ENCODE measurements at regions not wholly inside any gene's neighbourhood (a gene's known extent, or its start where the extent isn't known, plus 50 kb on each side); places are given as distances from the start of the nearest gene placed in this dataset.

- no peak for TF ChIP-seq CTCF (conservative IDR thresholded peaks at IDR 0.05)
- no peak for TF ChIP-seq ZFX (IDR thresholded peaks at IDR 0.05)
- H3K27ac ChIP-seq, result no peak overlapping the region
These were observed 382.0 kb downstream of the SOX11 start for GRCh38 chr2:6074089-6074643.

GRCh38 chr2:6077585-6077984 is 385.4 kb downstream of the SOX11 start:
- no peak overlapping the region for H3K27ac ChIP-seq
- TF ChIP-seq CTCF (conservative IDR thresholded peaks at IDR 0.05) (no peak), ZFX (IDR thresholded peaks at IDR 0.05) (no peak)

- no peak overlapping the region for H3K27ac ChIP-seq
- TF ChIP-seq ZFX (IDR thresholded peaks at IDR 0.05), result no peak
- no peak for TF ChIP-seq CTCF (conservative IDR thresholded peaks at IDR 0.05)
These were observed 386.2 kb downstream of the SOX11 start for GRCh38 chr2:6078414-6078813.

GRCh38 chr2:6079405-6079804 is 387.2 kb downstream of the SOX11 start:
- no peak overlapping the region for H3K27ac ChIP-seq
- TF ChIP-seq CTCF (conservative IDR thresholded peaks at IDR 0.05), result no peak
- no peak for TF ChIP-seq ZFX (IDR thresholded peaks at IDR 0.05)

GRCh38 chr2:6080932-6081753 is 389.0 kb downstream of the SOX11 start:
- TF ChIP-seq CTCF (conservative IDR thresholded peaks at IDR 0.05) (no peak), ZFX (IDR thresholded peaks at IDR 0.05) (no peak)
- H3K27ac ChIP-seq, result no peak overlapping the region

GRCh38 chr2:6081955-6082624 is 389.9 kb downstream of the SOX11 start:
- no peak overlapping the region for H3K27ac ChIP-seq
- no peak for TF ChIP-seq ZFX (IDR thresholded peaks at IDR 0.05)
- no peak for TF ChIP-seq CTCF (conservative IDR thresholded peaks at IDR 0.05)

- no peak overlapping the region for H3K27ac ChIP-seq
- TF ChIP-seq CTCF (conservative IDR thresholded peaks at IDR 0.05), result no peak
- no peak for TF ChIP-seq ZFX (IDR thresholded peaks at IDR 0.05)
These were observed 390.4 kb downstream of the SOX11 start for GRCh38 chr2:6082625-6083018.
